ENCODE measurements at regions not wholly inside any gene's neighbourhood (a gene's known extent, or its start where the extent isn't known, plus 50 kb on each side); places are given as distances from the start of the nearest gene placed in this dataset.
A peak's percentile ranks its signal among the peaks of the same experiment; 100 is the strongest.

GRCh38 chr16:65658349-65658748, 536.5 kb upstream of the CDH11 start:
- no peak for DNase-seq

GRCh38 chr16:65657556-65657955, 535.7 kb upstream of the CDH11 start:
- no peak for DNase-seq

- DNase-seq = no peak
Measured at GRCh38 chr16:65657071-65657494, 535.2 kb upstream of the CDH11 start.

GRCh38 chr16:65655802-65656201, 533.9 kb upstream of the CDH11 start:
- peak in 1 of 2 experiments; percentile 14 for DNase-seq

- DNase-seq = no peak
Measured at GRCh38 chr16:65648101-65648500, 526.2 kb upstream of the CDH11 start.

GRCh38 chr16:65644821-65645220, 523.0 kb upstream of the CDH11 start:
- no peak for DNase-seq

GRCh38 chr16:65641762-65642289, 520.0 kb upstream of the CDH11 start:
- DNase-seq = no peak

- DNase-seq = no peak
Measured at GRCh38 chr16:65641049-65641761, 519.3 kb upstream of the CDH11 start.

GRCh38 chr16:65634833-65635232, 513.0 kb upstream of the CDH11 start:
- DNase-seq = no peak

GRCh38 chr16:65634291-65634690, 512.4 kb upstream of the CDH11 start:
- no peak for DNase-seq

GRCh38 chr16:65624666-65625065, 502.8 kb upstream of the CDH11 start:
- DNase-seq = no peak

GRCh38 chr16:65624229-65624628, 502.4 kb upstream of the CDH11 start:
- DNase-seq = no peak

- DNase-seq = no peak
Measured at GRCh38 chr16:65622871-65623270, 501.0 kb upstream of the CDH11 start.

- DNase-seq = no peak
Measured at GRCh38 chr16:65622151-65622550, 500.3 kb upstream of the CDH11 start.

- peak in 1 of 2 experiments; percentile 14 for DNase-seq
Measured at GRCh38 chr16:65621640-65622039, 499.8 kb upstream of the CDH11 start.

- DNase-seq = no peak
Measured at GRCh38 chr16:65619606-65620005, 497.7 kb upstream of the CDH11 start.

GRCh38 chr16:65618931-65619330, 497.1 kb upstream of the CDH11 start:
- DNase-seq = no peak

GRCh38 chr16:65618333-65618732, 496.5 kb upstream of the CDH11 start:
- DNase-seq = peak; percentile 25 to 88

GRCh38 chr16:65617421-65617820, 495.6 kb upstream of the CDH11 start:
- no peak for DNase-seq

GRCh38 chr16:65608455-65608854, 486.6 kb upstream of the CDH11 start:
- no peak for DNase-seq

- no peak for DNase-seq
Measured at GRCh38 chr16:65604771-65605170, 482.9 kb upstream of the CDH11 start.

- no peak for DNase-seq
Measured at GRCh38 chr16:65601781-65602180, 479.9 kb upstream of the CDH11 start.

GRCh38 chr16:65600629-65601028, 478.8 kb upstream of the CDH11 start:
- no peak for DNase-seq

GRCh38 chr16:65600046-65600445, 478.2 kb upstream of the CDH11 start:
- DNase-seq = no peak

GRCh38 chr16:65598621-65599020, 476.8 kb upstream of the CDH11 start:
- DNase-seq = no peak

Measured in NCI-H524 (cell line).